Suppressor macrophage treated with lipopolysaccharide for 1 hour (primary cell): ENCODE measurements at regions not wholly inside any gene's neighbourhood (a gene's known extent, or its start where the extent isn't known, plus 50 kb on each side); places are given as distances from the start of the nearest gene placed in this dataset.

Source experiments
- DNase-seq, 3 donors: peaks; one replicate each; pipeline ENCODE4 v3.0.0-alpha.2; 2020 to 2022

GRCh38 chr6:91580635-91581034, 993.8 kb upstream of the MAP3K7 start:
- DNase-seq, result no peak

- no peak for DNase-seq
These were observed 988.2 kb upstream of the MAP3K7 start for GRCh38 chr6:91575032-91575431.

- no peak for DNase-seq
These were observed 987.0 kb upstream of the MAP3K7 start for GRCh38 chr6:91573826-91574416.

GRCh38 chr6:91572878-91573277, 986.0 kb upstream of the MAP3K7 start:
- DNase-seq, result no peak

GRCh38 chr6:91569071-91569470, 982.2 kb upstream of the MAP3K7 start:
- DNase-seq, result no peak

- no peak for DNase-seq
These were observed 979.6 kb upstream of the MAP3K7 start for GRCh38 chr6:91566467-91566866.

GRCh38 chr6:91565207-91565606, 978.3 kb upstream of the MAP3K7 start:
- DNase-seq, result no peak

- no peak for DNase-seq
These were observed 976.1 kb upstream of the MAP3K7 start for GRCh38 chr6:91562955-91563354.

GRCh38 chr6:91560409-91560808, 973.5 kb upstream of the MAP3K7 start:
- no peak for DNase-seq

- no peak for DNase-seq
These were observed 954.0 kb upstream of the MAP3K7 start for GRCh38 chr6:91540902-91541301.

- DNase-seq, result no peak
These were observed 952.6 kb upstream of the MAP3K7 start for GRCh38 chr6:91539456-91539855.

- DNase-seq, result no peak
These were observed 951.8 kb upstream of the MAP3K7 start for GRCh38 chr6:91538622-91539021.

GRCh38 chr6:91534614-91535013, 947.7 kb upstream of the MAP3K7 start:
- peak in 1 of 3 donors; percentile 0 for DNase-seq

GRCh38 chr6:91523511-91523910, 936.6 kb upstream of the MAP3K7 start:
- no peak for DNase-seq

GRCh38 chr6:91521999-91522398, 935.1 kb upstream of the MAP3K7 start:
- DNase-seq, result no peak

- DNase-seq, result no peak
These were observed 922.8 kb upstream of the MAP3K7 start for GRCh38 chr6:91509711-91510110.

- no peak for DNase-seq
These were observed 922.2 kb upstream of the MAP3K7 start for GRCh38 chr6:91509039-91509438.

GRCh38 chr6:91506509-91506908, 919.6 kb upstream of the MAP3K7 start:
- no peak for DNase-seq

GRCh38 chr6:91505199-91505598, 918.3 kb upstream of the MAP3K7 start:
- no peak for DNase-seq

GRCh38 chr6:91501930-91502329, 915.1 kb upstream of the MAP3K7 start:
- no peak for DNase-seq

GRCh38 chr6:91500689-91501303, 913.9 kb upstream of the MAP3K7 start:
- no peak for DNase-seq

GRCh38 chr6:91498576-91498975, 911.7 kb upstream of the MAP3K7 start:
- DNase-seq, result no peak

GRCh38 chr6:91497770-91498169, 910.9 kb upstream of the MAP3K7 start:
- DNase-seq, result no peak

- no peak for DNase-seq
These were observed 903.9 kb upstream of the MAP3K7 start for GRCh38 chr6:91490671-91491301.
